Ishikawa (cell line): ENCODE measurements at regions not wholly inside any gene's neighbourhood (a gene's known extent, or its start where the extent isn't known, plus 50 kb on each side); places are given as distances from the start of the nearest gene placed in this dataset.

Experiments
- CEBPB ChIP-seq: IDR thresholded peaks from 2 replicates; pipeline ENCODE4 v1.6.1; 2012
- CREB1 ChIP-seq: IDR thresholded peaks from 2 replicates; pipeline ENCODE4 v1.6.1; 2012; ENCODE audit warnings: low read depth
- EGR1 ChIP-seq: IDR thresholded peaks from 2 replicates; pipeline ENCODE4 v1.6.1; 2012
- EP300 ChIP-seq: IDR thresholded peaks from 2 replicates; pipeline ENCODE4 v1.6.1; 2012; ENCODE audit warnings: borderline replicate concordance
- FOXM1 ChIP-seq: IDR thresholded peaks from 2 replicates; pipeline ENCODE4 v1.6.1; 2012; ENCODE audit warnings: low read depth, borderline replicate concordance
- NFIC ChIP-seq: IDR thresholded peaks from 2 replicates; pipeline ENCODE4 v1.6.1; 2012
- RAD21 ChIP-seq: IDR thresholded peaks from 2 replicates; pipeline ENCODE4 v1.6.1; 2012; ENCODE audit warnings: low read depth
- TAF1 ChIP-seq: IDR thresholded peaks from 2 replicates; pipeline ENCODE4 v1.6.1; 2012; ENCODE audit warnings: low read depth, mild to moderate bottlenecking
- TCF12 ChIP-seq: IDR thresholded peaks from 2 replicates; pipeline ENCODE4 v1.6.1; 2012; ENCODE audit warnings: low read depth
- TEAD4 ChIP-seq: IDR thresholded peaks from 2 replicates; pipeline ENCODE4 v1.6.1; 2012
- YY1 ChIP-seq: IDR thresholded peaks from 2 replicates; pipeline ENCODE4 v1.6.1; 2012; ENCODE audit warnings: low read depth
- ZBTB7A ChIP-seq: IDR thresholded peaks from 2 replicates; pipeline ENCODE4 v1.6.1; 2012; ENCODE audit warnings: low read depth
- TF ChIP-seq, protein P1 (sequence below): IDR thresholded peaks from 2 replicates; pipeline ENCODE4 v1.6.1; 2012; ENCODE audit warnings: low read depth, mild to moderate bottlenecking
- TF ChIP-seq, protein P2 (sequence below): IDR thresholded peaks from 2 replicates; pipeline ENCODE4 v1.6.1; 2012
- TF ChIP-seq, protein P3 (sequence below): IDR thresholded peaks from 2 replicates; pipeline ENCODE4 v1.6.1; 2012

DNA sequence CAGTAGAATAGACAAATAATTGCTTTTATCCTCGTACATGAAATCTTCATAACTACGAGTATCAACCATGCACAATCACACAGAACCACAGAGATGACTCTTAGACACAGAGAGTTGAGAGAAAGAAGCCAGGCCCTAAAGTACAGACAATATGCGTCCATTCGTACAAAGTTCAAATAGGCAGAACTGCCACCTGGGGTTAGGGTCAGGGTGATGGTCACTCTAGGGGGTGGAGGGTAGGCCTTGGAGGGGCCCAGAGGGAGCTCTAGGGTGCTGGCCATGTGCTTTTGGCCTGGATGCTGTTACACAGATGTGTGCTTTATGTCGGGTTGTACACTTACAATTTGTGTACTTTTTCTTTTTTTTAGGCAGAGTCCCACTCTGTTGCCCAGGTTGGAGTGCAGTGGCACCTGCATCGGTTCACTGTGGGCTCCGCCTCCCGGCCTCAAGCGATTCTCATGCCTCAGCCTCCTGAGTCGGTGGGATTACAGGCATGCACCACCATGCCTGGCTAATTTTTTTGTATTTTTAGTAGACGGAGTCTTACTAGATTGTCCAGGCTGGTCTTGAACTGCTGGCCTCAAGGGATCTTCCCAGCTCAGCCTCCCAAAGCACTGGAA is 65.9 kb upstream of the KLF13 start:
- TF ChIP-seq, protein P1, sequence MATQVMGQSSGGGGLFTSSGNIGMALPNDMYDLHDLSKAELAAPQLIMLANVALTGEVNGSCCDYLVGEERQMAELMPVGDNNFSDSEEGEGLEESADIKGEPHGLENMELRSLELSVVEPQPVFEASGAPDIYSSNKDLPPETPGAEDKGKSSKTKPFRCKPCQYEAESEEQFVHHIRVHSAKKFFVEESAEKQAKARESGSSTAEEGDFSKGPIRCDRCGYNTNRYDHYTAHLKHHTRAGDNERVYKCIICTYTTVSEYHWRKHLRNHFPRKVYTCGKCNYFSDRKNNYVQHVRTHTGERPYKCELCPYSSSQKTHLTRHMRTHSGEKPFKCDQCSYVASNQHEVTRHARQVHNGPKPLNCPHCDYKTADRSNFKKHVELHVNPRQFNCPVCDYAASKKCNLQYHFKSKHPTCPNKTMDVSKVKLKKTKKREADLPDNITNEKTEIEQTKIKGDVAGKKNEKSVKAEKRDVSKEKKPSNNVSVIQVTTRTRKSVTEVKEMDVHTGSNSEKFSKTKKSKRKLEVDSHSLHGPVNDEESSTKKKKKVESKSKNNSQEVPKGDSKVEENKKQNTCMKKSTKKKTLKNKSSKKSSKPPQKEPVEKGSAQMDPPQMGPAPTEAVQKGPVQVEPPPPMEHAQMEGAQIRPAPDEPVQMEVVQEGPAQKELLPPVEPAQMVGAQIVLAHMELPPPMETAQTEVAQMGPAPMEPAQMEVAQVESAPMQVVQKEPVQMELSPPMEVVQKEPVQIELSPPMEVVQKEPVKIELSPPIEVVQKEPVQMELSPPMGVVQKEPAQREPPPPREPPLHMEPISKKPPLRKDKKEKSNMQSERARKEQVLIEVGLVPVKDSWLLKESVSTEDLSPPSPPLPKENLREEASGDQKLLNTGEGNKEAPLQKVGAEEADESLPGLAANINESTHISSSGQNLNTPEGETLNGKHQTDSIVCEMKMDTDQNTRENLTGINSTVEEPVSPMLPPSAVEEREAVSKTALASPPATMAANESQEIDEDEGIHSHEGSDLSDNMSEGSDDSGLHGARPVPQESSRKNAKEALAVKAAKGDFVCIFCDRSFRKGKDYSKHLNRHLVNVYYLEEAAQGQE = no peak
- TF ChIP-seq NFIC (no peak), EGR1 (no peak), CREB1 (no peak), TAF1 (no peak), TCF12 (no peak), YY1 (no peak)
- TF ChIP-seq, protein P2, sequence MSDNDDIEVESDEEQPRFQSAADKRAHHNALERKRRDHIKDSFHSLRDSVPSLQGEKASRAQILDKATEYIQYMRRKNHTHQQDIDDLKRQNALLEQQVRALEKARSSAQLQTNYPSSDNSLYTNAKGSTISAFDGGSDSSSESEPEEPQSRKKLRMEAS = no peak
- TF ChIP-seq, protein P3, sequence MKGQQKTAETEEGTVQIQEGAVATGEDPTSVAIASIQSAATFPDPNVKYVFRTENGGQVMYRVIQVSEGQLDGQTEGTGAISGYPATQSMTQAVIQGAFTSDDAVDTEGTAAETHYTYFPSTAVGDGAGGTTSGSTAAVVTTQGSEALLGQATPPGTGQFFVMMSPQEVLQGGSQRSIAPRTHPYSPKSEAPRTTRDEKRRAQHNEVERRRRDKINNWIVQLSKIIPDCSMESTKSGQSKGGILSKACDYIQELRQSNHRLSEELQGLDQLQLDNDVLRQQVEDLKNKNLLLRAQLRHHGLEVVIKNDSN = no peak

DNA sequence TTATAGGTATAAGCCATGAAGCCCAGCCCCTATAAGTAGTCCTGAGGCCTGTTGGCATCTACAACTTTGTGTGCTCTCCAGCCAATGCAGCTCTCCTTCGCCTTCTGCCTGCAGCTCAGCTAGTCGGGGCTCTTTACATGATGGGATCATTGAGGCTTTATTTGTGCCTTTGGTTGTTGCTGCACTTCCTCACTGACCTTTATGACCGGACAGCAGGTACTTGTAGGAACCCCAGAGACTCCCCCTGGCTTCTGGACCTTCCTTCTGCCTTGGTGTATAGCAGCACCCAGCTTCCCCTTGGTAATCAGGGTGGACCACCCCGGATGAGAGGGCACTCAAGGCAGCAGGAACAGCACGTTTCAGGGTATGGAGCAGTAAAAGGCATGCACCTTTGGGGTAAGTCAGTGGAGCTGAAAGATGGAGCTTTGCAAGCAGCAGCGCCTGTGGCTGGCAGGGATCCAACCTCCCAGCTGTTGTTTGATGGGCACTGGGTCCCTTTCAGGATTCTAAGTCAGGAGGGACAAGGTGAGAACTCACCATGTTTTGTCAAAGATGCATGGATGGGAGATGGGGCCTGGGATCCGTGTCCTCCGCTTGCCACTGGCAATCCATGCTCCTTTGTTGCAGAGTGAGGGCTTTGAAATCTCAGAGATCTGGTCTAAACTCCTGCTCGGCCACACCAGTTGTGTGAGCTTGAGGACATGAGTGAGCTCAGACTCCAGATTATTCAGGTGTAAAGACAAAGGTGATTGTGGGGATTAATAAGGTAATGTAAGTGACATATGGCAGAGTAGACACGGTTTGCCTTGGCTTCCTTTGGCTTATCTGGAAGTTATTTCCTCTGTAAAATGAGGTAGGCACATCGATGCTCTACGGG is 65.1 kb upstream of the KLF13 start:
- TF ChIP-seq, protein P3 = no peak
- TF ChIP-seq RAD21 (no peak), CEBPB (no peak), NFIC (peak; percentile 35; the same call in 1 of the 2 replicates), EP300 (no peak), YY1 (no peak)

DNA sequence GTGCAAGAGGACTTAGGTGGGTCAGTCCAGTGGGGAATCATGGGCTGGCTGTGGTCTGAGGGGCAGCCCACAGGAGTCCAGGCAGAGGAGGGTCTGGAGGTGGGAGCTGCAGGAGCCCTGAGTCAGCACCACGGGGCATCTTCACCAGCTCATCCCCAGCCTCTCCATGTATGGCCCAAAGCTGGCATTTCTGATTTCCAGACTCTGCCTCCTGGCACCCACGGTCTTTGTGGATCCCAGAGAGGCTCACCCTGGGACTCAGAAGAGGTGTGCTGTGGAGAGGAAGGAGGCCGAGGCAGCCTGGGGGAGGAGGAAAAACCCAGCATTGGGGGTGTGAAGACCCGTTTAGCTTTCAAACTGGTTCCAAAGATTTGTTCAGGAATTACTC is 64.5 kb upstream of the KLF13 start:
- no peak for TF ChIP-seq ZBTB7A
- no peak for TF ChIP-seq NFIC
- TF ChIP-seq FOXM1 = no peak
- TF ChIP-seq CREB1 = no peak
- TF ChIP-seq, protein P3 = no peak
- no peak for TF ChIP-seq EP300
- no peak for TF ChIP-seq TAF1
- no peak for TF ChIP-seq YY1
- TF ChIP-seq, protein P1 = no peak
- no peak for TF ChIP-seq EGR1
- no peak for TF ChIP-seq RAD21
- TF ChIP-seq, protein P2 = no peak
- TF ChIP-seq TEAD4 = no peak
- TF ChIP-seq TCF12 = no peak
- TF ChIP-seq CEBPB = no peak

DNA sequence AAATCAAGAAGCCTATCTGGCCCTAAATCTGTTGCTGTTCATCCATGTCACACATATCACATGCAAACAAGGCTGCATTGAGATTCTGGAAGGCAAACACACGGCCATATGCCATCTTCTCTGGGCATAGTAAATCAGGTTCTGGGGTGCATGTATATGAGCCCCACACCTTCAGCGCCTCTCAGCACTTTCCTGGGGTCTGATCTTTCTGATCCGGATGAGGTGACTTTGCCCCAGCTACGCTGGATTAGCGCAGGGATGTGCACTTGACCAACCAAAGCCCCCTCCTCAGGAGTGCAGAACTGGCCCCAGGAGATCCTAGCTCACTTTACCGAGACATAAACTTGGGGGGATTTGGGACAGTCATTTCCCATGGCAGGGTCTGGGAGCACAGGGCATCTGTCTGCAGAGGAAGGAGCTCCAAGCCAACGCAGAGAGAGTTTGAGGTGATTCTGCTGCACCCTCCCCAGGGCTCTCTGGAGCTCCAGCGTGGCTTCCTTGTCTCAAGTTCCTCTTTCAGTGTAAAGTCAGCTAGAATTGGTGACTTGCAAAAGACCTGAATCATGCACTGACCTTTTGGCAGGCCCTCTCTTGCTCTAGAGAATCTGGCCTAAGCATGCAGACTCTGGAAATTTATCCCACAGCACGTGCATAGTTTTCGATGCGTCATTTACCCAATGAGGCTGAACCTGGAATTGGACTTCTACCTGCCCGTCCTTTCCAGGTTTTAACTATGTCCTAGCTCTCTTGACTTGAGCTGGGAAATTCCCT is 63.5 kb upstream of the KLF13 start:
- TF ChIP-seq EGR1 (no peak), ZBTB7A (no peak), NFIC (peak; percentile 65; the same call in 1 of the 2 replicates), YY1 (no peak), FOXM1 (no peak), TCF12 (0 out of 2 replicates have a peak, but pooled peaks have one; percentile 60), CREB1 (no peak), TEAD4 (peak; percentile 78), RAD21 (peak; percentile 12; the same call in 1 of the 2 replicates), CEBPB (no peak), TAF1 (no peak), EP300 (peak; percentile 56; the same call in 1 of the 2 replicates)
- TF ChIP-seq, protein P3 = no peak
- TF ChIP-seq, protein P1 = no peak
- TF ChIP-seq, protein P2 = peak; percentile 97
